ENCODE measurements at regions not wholly inside any gene's neighbourhood (a gene's known extent, or its start where the extent isn't known, plus 50 kb on each side); places are given as distances from the start of the nearest gene placed in this dataset.

DNA sequence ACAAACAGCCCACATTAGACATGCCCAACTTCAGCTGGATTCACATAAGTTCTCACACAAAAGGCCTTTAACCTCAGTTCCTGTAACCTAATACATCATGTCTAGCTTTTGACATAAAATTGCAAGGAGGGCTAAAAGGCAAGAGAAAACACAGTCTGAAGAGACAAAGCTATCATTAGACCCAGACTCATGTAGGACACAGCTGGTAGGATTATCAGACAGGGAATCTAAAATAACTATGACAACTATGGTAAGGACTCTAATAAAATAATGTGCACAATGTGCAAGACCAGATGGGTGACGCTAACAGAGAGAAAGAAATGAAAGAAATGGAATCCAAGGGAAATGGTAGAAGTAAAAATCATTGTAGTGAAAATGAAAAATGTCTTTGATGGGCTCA, 643.2 kb upstream of the RAB6C start:
- TF ChIP-seq, protein P1, sequence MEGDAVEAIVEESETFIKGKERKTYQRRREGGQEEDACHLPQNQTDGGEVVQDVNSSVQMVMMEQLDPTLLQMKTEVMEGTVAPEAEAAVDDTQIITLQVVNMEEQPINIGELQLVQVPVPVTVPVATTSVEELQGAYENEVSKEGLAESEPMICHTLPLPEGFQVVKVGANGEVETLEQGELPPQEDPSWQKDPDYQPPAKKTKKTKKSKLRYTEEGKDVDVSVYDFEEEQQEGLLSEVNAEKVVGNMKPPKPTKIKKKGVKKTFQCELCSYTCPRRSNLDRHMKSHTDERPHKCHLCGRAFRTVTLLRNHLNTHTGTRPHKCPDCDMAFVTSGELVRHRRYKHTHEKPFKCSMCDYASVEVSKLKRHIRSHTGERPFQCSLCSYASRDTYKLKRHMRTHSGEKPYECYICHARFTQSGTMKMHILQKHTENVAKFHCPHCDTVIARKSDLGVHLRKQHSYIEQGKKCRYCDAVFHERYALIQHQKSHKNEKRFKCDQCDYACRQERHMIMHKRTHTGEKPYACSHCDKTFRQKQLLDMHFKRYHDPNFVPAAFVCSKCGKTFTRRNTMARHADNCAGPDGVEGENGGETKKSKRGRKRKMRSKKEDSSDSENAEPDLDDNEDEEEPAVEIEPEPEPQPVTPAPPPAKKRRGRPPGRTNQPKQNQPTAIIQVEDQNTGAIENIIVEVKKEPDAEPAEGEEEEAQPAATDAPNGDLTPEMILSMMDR (IDR thresholded peaks at IDR 0.05; ENCODE audit: insufficient read depth, low read length, poor library complexity, severe bottlenecking) = no peak
- no peak for TF ChIP-seq EZH2phosphoT487 (conservative IDR thresholded peaks at IDR 0.05; ENCODE audit: low read length)
